ENCODE measurements at regions not wholly inside any gene's neighbourhood (a gene's known extent, or its start where the extent isn't known, plus 50 kb on each side); places are given as distances from the start of the nearest gene placed in this dataset.

DNA sequence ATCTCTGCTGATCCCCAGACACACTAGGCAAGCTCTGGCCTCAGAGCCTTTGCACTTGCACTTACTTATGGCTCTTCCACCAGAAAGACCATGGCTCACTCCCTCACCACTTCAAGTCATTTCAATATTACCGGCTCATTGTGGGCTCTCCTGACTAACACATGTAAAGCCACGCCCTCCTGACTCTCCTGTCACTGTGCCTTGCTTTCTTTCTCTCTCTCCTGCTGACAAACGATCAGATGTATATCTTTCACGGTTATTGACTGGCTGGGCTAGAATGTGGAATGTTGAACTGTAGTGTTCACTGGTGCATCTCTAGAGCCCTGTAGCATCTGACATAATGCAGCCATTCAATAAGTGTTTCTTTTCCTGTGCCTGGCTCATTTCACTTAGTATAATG lies 425.1 kb downstream of the RAB28 start:
- H3K27ac ChIP-seq (ENCODE audit: low read length): no peak overlapping the region
- no peaks in the 10 kb centered on the region for H3F3A ChIP-seq (ENCODE audit: low read length, unreplicated experiment)
- DNase-seq: no peak
- no peaks in the 10 kb centered on the region for H3K9me3 ChIP-seq (ENCODE audit: low read length)
- ChIA-PET POLR2A (ENCODE audit: unreplicated experiment) (no interaction called here), CTCF (no interaction called here)
- no peaks in the 10 kb centered on the region for H3K79me2 ChIP-seq (ENCODE audit: low read length)
- H4K20me1 ChIP-seq (ENCODE audit: low read length): no peaks in the 10 kb centered on the region
- H3K9ac ChIP-seq (ENCODE audit: low read length): no peak overlapping the region
- TF ChIP-seq EZH2 (IDR thresholded peaks at IDR 0.05; ENCODE audit: low read length, unreplicated experiment): no peak
- TF ChIP-seq CTCF (conservative IDR thresholded peaks at IDR 0.05; ENCODE audit: low read depth, low read length): no peak
- TF ChIP-seq EZH2phosphoT487 (IDR thresholded peaks at IDR 0.05; ENCODE audit: borderline replicate concordance, low read length): no peak
- BruUV-seq (replicated peaks): no TSS peak
- H3K4me1 ChIP-seq (ENCODE audit: insufficient read depth, low read length): no peaks in the 10 kb centered on the region
- no peak overlapping the region for H3K4me3 ChIP-seq (ENCODE audit: low read length)
- no peak overlapping the region for H3K4me2 ChIP-seq (ENCODE audit: low read length)
- ATAC-seq: no peak
- H3K36me3 ChIP-seq (ENCODE audit: low read depth, low read length): no peaks in the 10 kb centered on the region
- H3K9me2 ChIP-seq (replicated peaks; ENCODE audit: low read length): no peaks in the 10 kb centered on the region
- no peak overlapping the region for H2AFZ ChIP-seq (ENCODE audit: low read length)
- intact Hi-C loops (cut with micrococcal nuclease): no loop called here
- no peaks in the 10 kb centered on the region for H3K27me3 ChIP-seq (ENCODE audit: low read length)

DNA sequence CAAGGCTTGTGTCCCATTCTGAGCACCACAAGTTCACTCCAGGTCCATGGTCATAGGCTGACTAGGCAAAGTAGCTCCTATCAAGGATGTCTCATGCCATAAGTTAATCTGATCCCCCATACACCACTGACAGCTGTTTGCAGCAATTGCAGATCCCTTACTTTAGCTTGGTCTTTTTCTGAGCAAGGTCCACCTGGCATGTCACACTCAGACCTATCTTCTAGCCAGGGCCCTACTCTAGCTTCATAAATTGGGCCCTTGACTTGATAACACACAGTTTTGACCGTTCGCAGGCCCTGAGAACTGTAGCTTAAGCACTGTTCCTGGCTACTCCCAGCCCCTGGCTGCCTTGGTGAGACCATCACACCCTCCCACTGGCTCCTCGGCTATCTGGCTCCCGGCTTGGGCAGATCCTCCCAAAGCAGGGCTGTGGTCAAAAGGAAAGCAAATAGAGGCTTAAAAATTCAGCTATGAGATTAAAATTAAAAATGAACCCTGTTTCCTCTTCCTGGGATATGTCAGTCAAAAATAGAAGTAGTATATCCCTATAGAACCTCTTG lies 427.4 kb downstream of the RAB28 start:
- no peaks in the 10 kb centered on the region for H3K4me1 ChIP-seq (ENCODE audit: insufficient read depth, low read length)
- H4K20me1 ChIP-seq (ENCODE audit: low read length): no peaks in the 10 kb centered on the region
- H3K27ac ChIP-seq (ENCODE audit: low read length): no peak overlapping the region
- intact Hi-C loops (cut with micrococcal nuclease): no loop called here
- no peak overlapping the region for H3K9ac ChIP-seq (ENCODE audit: low read length)
- H3K9me2 ChIP-seq (replicated peaks; ENCODE audit: low read length): no peaks in the 10 kb centered on the region
- DNase-seq (no peak), ATAC-seq (no peak)
- H3K4me2 ChIP-seq (ENCODE audit: low read length): no peak overlapping the region
- H3F3A ChIP-seq (ENCODE audit: low read length, unreplicated experiment): no peaks in the 10 kb centered on the region
- CTCF ChIA-PET: no interaction called here
- no peak overlapping the region for H3K4me3 ChIP-seq (ENCODE audit: low read length)
- H2AFZ ChIP-seq (ENCODE audit: low read length): no peak overlapping the region
- no peaks in the 10 kb centered on the region for H3K9me3 ChIP-seq (ENCODE audit: low read length)
- no peaks in the 10 kb centered on the region for H3K27me3 ChIP-seq (ENCODE audit: low read length)
- BruUV-seq (replicated peaks): no TSS peak
- POLR2A ChIA-PET (ENCODE audit: unreplicated experiment): no interaction called here
- no peak for TF ChIP-seq CTCF (conservative IDR thresholded peaks at IDR 0.05; ENCODE audit: low read depth, low read length)
- TF ChIP-seq EZH2 (IDR thresholded peaks at IDR 0.05; ENCODE audit: low read length, unreplicated experiment): no peak
- no peak for TF ChIP-seq EZH2phosphoT487 (IDR thresholded peaks at IDR 0.05; ENCODE audit: borderline replicate concordance, low read length)
- no peaks in the 10 kb centered on the region for H3K79me2 ChIP-seq (ENCODE audit: low read length)
- no peaks in the 10 kb centered on the region for H3K36me3 ChIP-seq (ENCODE audit: low read depth, low read length)

DNA sequence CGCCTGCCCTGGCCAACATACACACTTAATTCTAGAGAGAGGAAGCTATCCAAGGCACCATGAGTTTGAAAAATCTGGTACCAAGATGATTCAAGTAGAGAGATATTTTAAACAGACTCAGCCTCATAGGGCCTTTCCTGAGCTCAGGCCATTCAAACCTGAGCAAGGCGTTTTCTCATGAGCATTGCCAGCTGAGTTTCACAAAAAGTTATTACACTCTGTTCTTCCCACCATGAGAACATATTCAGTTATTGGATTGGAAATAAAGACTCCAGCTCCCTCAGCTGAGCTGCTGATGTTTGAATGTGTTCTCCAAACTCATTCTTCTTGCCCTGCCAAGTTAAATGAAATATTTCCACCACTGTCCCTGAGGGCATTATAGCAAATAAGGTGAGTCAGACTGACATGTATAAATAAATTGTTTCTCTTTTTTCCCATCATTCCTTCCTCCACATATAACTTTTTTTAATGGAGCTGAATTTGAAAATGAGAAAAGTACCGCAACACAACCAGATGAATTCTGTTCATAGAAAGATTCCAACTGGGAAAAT lies 429.6 kb downstream of the RAB28 start:
- ChIA-PET POLR2A (ENCODE audit: unreplicated experiment) (no interaction called here), CTCF (no interaction called here)
- H3K9ac ChIP-seq (ENCODE audit: low read length): no peak overlapping the region
- no TSS peak for BruUV-seq (replicated peaks)
- H3K4me3 ChIP-seq (ENCODE audit: low read length): no peak overlapping the region
- H3F3A ChIP-seq (ENCODE audit: low read length, unreplicated experiment): no peaks in the 10 kb centered on the region
- no peak overlapping the region for H2AFZ ChIP-seq (ENCODE audit: low read length)
- H3K27ac ChIP-seq (ENCODE audit: low read length): no peak overlapping the region
- TF ChIP-seq CTCF (conservative IDR thresholded peaks at IDR 0.05; ENCODE audit: low read depth, low read length) (no peak), EZH2 (IDR thresholded peaks at IDR 0.05; ENCODE audit: low read length, unreplicated experiment) (no peak), EZH2phosphoT487 (IDR thresholded peaks at IDR 0.05; ENCODE audit: borderline replicate concordance, low read length) (no peak)
- no peaks in the 10 kb centered on the region for H3K79me2 ChIP-seq (ENCODE audit: low read length)
- H3K27me3 ChIP-seq (ENCODE audit: low read length): no peaks in the 10 kb centered on the region
- H3K36me3 ChIP-seq (ENCODE audit: low read depth, low read length): no peaks in the 10 kb centered on the region
- no peaks in the 10 kb centered on the region for H4K20me1 ChIP-seq (ENCODE audit: low read length)
- H3K4me1 ChIP-seq (ENCODE audit: insufficient read depth, low read length): no peaks in the 10 kb centered on the region
- H3K4me2 ChIP-seq (ENCODE audit: low read length): no peak overlapping the region
- intact Hi-C loops (cut with micrococcal nuclease): no loop called here
- H3K9me3 ChIP-seq (ENCODE audit: low read length): no peaks in the 10 kb centered on the region
- DNase-seq: peak; percentile 28
- H3K9me2 ChIP-seq (replicated peaks; ENCODE audit: low read length): no peaks in the 10 kb centered on the region
- ATAC-seq: no peak

Data from PC-3 (cell line).